ENCODE measurements at regions not wholly inside any gene's neighbourhood (a gene's known extent, or its start where the extent isn't known, plus 50 kb on each side); places are given as distances from the start of the nearest gene placed in this dataset.

GRCh38 chrX:68930542-68931317 is 101.9 kb downstream of the EFNB1 start:
- DNase-seq (ENCODE audit: low spot score): no peak
- TF ChIP-seq CTCF (IDR thresholded peaks at IDR 0.05; ENCODE audit: extremely low read depth, missing control alignments): no peak

GRCh38 chrX:68929332-68930150 is 100.7 kb downstream of the EFNB1 start:
- no peak for DNase-seq (ENCODE audit: low spot score)

GRCh38 chrX:68928401-68928800 is 99.6 kb downstream of the EFNB1 start:
- DNase-seq (ENCODE audit: low spot score): no peak
- TF ChIP-seq CTCF (IDR thresholded peaks at IDR 0.05; ENCODE audit: extremely low read depth, missing control alignments): no peak

More at GRCh38 chrX:68929332-68930150, 100.7 kb downstream of the EFNB1 start:
- TF ChIP-seq CTCF (IDR thresholded peaks at IDR 0.05; ENCODE audit: extremely low read depth, missing control alignments): no peak

- no peak for DNase-seq (ENCODE audit: low spot score)
- no peak for TF ChIP-seq CTCF (IDR thresholded peaks at IDR 0.05; ENCODE audit: extremely low read depth, missing control alignments)
These were observed 98.4 kb downstream of the EFNB1 start for GRCh38 chrX:68927178-68927577.

GRCh38 chrX:68923147-68923546 is 94.3 kb downstream of the EFNB1 start:
- no peak for DNase-seq (ENCODE audit: low spot score)
- TF ChIP-seq CTCF (IDR thresholded peaks at IDR 0.05; ENCODE audit: extremely low read depth, missing control alignments): no peak

- no peak for TF ChIP-seq CTCF (IDR thresholded peaks at IDR 0.05; ENCODE audit: extremely low read depth, missing control alignments)
These were observed 93.2 kb downstream of the EFNB1 start for GRCh38 chrX:68922013-68922412.

GRCh38 chrX:68920561-68920960 is 91.7 kb downstream of the EFNB1 start:
- DNase-seq (ENCODE audit: low spot score): no peak
- no peak for TF ChIP-seq CTCF (IDR thresholded peaks at IDR 0.05; ENCODE audit: extremely low read depth, missing control alignments)

More at GRCh38 chrX:68922013-68922412, 93.2 kb downstream of the EFNB1 start:
- DNase-seq (ENCODE audit: low spot score): no peak

All from GM20000 (cell line).